Liver (tissue), 3 donors: ENCODE measurements at regions not wholly inside any gene's neighbourhood (a gene's known extent, or its start where the extent isn't known, plus 50 kb on each side); places are given as distances from the start of the nearest gene placed in this dataset.

Experiments
- ATF3 ChIP-seq: IDR thresholded peaks from 2 replicates; pipeline ENCODE4 v1.6.1; 2016; ENCODE audit warnings: antibody characterized with exemption
- CTCF ChIP-seq: fragments of 150-350 bp; IDR thresholded peaks from 2 replicates; pipeline ENCODE4 v1.5.1; 2017; ENCODE audit warnings: improper control_type of control experiment, low read depth, low read length; ENCODE audit not compliant: missing input control
- FOXA1 ChIP-seq: IDR thresholded peaks from 2 replicates; pipeline ENCODE4 v1.6.1; 2016; ENCODE audit warnings: antibody characterized with exemption
- HNF4A ChIP-seq, 2 donors: conservative IDR thresholded peaks; 2 replicates each; pipeline ENCODE4 v1.6.1; 2016; ENCODE audit warnings: antibody characterized with exemption in 2 of 2, mild to moderate bottlenecking in 2 of 2
- MAX ChIP-seq: IDR thresholded peaks from 2 replicates; pipeline ENCODE4 v1.6.1; 2016; ENCODE audit warnings: antibody characterized with exemption
- RAD21 ChIP-seq, 2 donors: IDR thresholded peaks; 2 replicates each; pipeline ENCODE4 v1.6.1; 2016; ENCODE audit warnings: antibody characterized with exemption in 2 of 2, mild to moderate bottlenecking in 2 of 2
- REST ChIP-seq: IDR thresholded peaks from 2 replicates; pipeline ENCODE4 v1.6.1; 2016; ENCODE audit warnings: antibody characterized with exemption, mild to moderate bottlenecking
- RXRA ChIP-seq, 2 donors: IDR thresholded peaks; 2 replicates each; pipeline ENCODE4 v1.6.1; 2017 to 2018; ENCODE audit warnings: antibody characterized with exemption in 2 of 2, mild to moderate bottlenecking in 1 of 2
- SP1 ChIP-seq: IDR thresholded peaks from 2 replicates; pipeline ENCODE4 v1.6.1; 2018; ENCODE audit warnings: antibody characterized with exemption, mild to moderate bottlenecking
- TAF1 ChIP-seq: conservative IDR thresholded peaks from 2 replicates; pipeline ENCODE4 v1.6.1; 2016; ENCODE audit warnings: antibody characterized with exemption, mild to moderate bottlenecking
- YY1 ChIP-seq: IDR thresholded peaks from 2 replicates; pipeline ENCODE4 v1.6.1; 2016; ENCODE audit warnings: antibody characterized with exemption, mild to moderate bottlenecking
- donor health status: healthy.
- donor health status: healthy.

GRCh38 chr3:104269771-104270170 lies 1096.9 kb upstream of the ALCAM start:
- TF ChIP-seq CTCF (no peak), ATF3 (no peak), HNF4A (conservative IDR thresholded peaks at IDR 0.05) (no peak), YY1 (no peak), RAD21 (IDR thresholded peaks at IDR 0.05) (no peak), MAX (no peak), SP1 (no peak), REST (no peak), TAF1 (no peak), FOXA1 (no peak), RXRA (IDR thresholded peaks at IDR 0.05) (no peak)
